ENCODE measurements at regions not wholly inside any gene's neighbourhood (a gene's known extent, or its start where the extent isn't known, plus 50 kb on each side); places are given as distances from the start of the nearest gene placed in this dataset.

- no peak for TF ChIP-seq CTCF (IDR thresholded peaks at IDR 0.05)
- no peak for TF ChIP-seq ZFX (IDR thresholded peaks at IDR 0.05; ENCODE audit: borderline replicate concordance)
Observed at GRCh38 chr17:22511431-22511830, 819.1 kb downstream of the KCNJ18 start.
